ENCODE measurements at regions not wholly inside any gene's neighbourhood (a gene's known extent, or its start where the extent isn't known, plus 50 kb on each side); places are given as distances from the start of the nearest gene placed in this dataset.

DNA sequence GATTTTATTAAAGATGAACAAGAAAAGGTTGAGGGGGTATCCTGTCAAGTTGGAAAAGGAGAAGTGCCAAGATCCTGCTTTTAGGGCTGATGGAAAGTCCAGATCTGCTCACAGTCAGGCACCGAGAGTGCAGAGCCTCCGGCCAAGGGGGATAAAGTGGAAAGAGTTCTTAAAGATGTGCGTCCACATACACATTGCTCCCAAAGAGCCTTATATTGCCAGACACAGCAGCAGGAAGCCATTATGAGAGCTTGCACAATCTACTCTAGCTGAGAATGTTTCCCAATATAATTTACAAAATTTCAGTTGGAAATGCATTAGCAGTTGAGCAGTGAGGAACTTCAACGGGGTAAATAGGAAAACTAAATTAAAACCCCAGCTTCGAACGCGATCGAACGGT is 95.6 kb downstream of the SALL1 start:
- 65% methylated on average over 6 of the region's 9 CpGs for WGBS (ENCODE audit: insufficient coverage)
- Histone ChIP-seq H3K4me3 (ENCODE audit: low read length) (no peak overlapping the region), H3K9me3 (replicated peaks; ENCODE audit: control insufficient read depth, low read depth, low read length) (no peaks in the 10 kb centered on the region), H3K27me3 (ENCODE audit: control insufficient read depth, insufficient read depth, low read length) (peaks cover 2% of the 10 kb centered on the region), H3K36me3 (ENCODE audit: control insufficient read depth, insufficient read depth, low read length) (no peaks in the 10 kb centered on the region), H3K4me1 (ENCODE audit: control insufficient read depth, insufficient read depth, low read length) (no peaks in the 10 kb centered on the region), H3K27ac (ENCODE audit: low read length) (no peak overlapping the region)
- peak; percentile 86 for DNase-seq

DNA sequence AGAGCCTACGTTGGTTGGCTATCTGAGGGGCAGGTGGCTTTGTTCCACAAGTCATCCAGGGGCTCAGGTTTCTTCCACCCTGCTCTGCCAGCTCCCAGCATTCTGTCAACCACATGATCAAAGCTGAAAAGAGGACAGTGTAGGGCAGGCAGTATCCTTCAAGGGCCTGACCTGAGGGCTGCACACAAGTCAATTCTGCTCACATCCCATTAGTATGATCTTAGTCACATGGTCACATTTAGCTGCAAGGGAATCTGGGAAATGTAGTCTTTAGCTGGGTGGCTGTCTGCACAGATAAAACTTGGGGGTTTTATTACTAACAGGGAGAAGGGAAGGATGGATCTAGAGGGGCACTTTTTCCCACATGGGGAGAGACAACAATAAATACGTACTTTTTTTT is 97.3 kb downstream of the SALL1 start:
- Histone ChIP-seq H3K9me3 (replicated peaks; ENCODE audit: control insufficient read depth, low read depth, low read length) (no peaks in the 10 kb centered on the region), H3K27ac (ENCODE audit: low read length) (no peak overlapping the region), H3K27me3 (ENCODE audit: control insufficient read depth, insufficient read depth, low read length) (no peaks in the 10 kb centered on the region), H3K4me3 (ENCODE audit: low read length) (no peak overlapping the region), H3K36me3 (ENCODE audit: control insufficient read depth, insufficient read depth, low read length) (no peaks in the 10 kb centered on the region), H3K4me1 (ENCODE audit: control insufficient read depth, insufficient read depth, low read length) (no peaks in the 10 kb centered on the region)
- WGBS (ENCODE audit: insufficient coverage) = 88% methylated on average over 1 of the region's 2 CpGs
- DNase-seq = no peak

DNA sequence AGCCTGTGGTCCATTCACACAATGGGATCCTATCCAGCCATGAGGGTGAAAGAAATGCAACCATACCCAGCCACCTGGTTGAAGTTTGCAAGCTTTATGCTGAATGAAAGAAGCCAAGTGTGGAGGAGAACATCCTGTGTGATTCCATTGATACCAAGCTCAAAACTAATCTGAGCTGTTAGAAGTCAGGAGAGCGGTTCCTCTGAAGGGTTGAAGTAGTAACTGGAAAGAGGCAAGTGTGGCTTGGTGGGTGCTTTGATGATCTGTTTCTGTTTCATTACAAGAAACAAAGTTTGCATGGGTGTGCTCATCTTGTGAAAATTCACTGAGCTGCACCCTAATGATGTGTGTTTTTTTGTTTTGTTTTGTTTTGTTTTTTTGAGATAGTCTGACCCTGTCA is 99.4 kb downstream of the SALL1 start:
- Histone ChIP-seq H3K4me3 (ENCODE audit: low read length) (no peak overlapping the region), H3K9me3 (replicated peaks; ENCODE audit: control insufficient read depth, low read depth, low read length) (no peaks in the 10 kb centered on the region), H3K27ac (ENCODE audit: low read length) (no peak overlapping the region), H3K27me3 (ENCODE audit: control insufficient read depth, insufficient read depth, low read length) (no peaks in the 10 kb centered on the region), H3K4me1 (ENCODE audit: control insufficient read depth, insufficient read depth, low read length) (no peaks in the 10 kb centered on the region), H3K36me3 (ENCODE audit: control insufficient read depth, insufficient read depth, low read length) (no peaks in the 10 kb centered on the region)
- DNase-seq = no peak
- WGBS (ENCODE audit: insufficient coverage) = 78% methylated on average over 1 of the region's 1 CpG

DNA sequence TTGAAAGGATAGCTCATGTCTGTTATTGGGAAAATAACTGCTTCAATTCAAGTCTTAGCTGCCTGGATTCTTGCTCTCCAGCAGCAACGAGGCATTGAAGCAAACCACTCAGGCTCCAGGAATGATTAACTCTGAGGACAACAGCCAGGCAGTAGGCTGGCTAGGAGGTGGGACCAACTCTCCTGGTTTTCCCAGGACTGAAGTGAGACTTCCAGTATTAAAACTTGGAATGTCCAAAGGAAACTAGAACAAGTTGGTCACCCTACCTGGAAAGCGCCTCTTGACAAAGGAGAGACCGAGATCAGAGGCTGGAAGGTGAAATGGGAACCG is 100.7 kb downstream of the SALL1 start:
- no CpG with 5 or more reads among the region's 4 CpGs for WGBS (ENCODE audit: insufficient coverage)
- no peaks in the 10 kb centered on the region for H3K27me3 ChIP-seq (ENCODE audit: control insufficient read depth, insufficient read depth, low read length)
- H3K9me3 ChIP-seq (replicated peaks; ENCODE audit: control insufficient read depth, low read depth, low read length) = no peaks in the 10 kb centered on the region
- H3K4me1 ChIP-seq (ENCODE audit: control insufficient read depth, insufficient read depth, low read length) = no peaks in the 10 kb centered on the region
- DNase-seq = no peak
- H3K27ac ChIP-seq (ENCODE audit: low read length) = no peak overlapping the region
- no peak overlapping the region for H3K4me3 ChIP-seq (ENCODE audit: low read length)
- H3K36me3 ChIP-seq (ENCODE audit: control insufficient read depth, insufficient read depth, low read length) = no peaks in the 10 kb centered on the region

DNA sequence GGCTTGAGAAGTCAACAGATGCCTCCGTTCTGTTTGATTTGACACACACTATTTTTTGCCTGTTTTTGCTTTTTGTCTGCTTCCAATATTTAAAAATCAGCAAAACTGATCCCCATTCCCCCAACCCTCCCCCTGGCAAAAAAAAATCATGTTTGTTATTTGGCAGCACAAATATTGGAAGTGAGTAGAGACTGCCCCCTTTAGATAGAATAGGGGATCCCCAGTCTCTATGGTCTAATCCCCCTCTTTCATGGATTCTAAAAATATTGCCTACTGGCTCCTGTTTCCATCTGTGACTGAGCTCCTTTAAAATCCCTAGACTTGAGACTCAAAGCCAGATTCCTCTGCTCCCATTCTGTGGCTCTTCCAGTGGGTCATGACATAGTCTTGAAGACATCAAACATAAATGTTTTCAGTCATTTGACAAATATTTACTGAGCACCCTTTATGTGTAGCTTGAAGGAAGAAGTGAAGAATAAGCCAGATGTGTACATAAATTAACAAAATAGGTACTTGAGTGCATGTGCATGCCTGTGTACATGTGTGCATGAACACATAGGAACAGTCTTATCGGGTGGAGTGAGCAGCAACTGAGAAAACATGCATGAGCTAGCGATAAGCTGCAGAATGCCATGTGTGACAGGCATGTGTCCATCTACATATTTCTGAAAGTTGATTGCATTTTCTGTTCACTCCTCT is 101.2 kb downstream of the SALL1 start:
- Histone ChIP-seq H3K27me3 (ENCODE audit: control insufficient read depth, insufficient read depth, low read length) (no peaks in the 10 kb centered on the region), H3K9me3 (replicated peaks; ENCODE audit: control insufficient read depth, low read depth, low read length) (no peaks in the 10 kb centered on the region), H3K27ac (ENCODE audit: low read length) (no peak overlapping the region), H3K36me3 (ENCODE audit: control insufficient read depth, insufficient read depth, low read length) (no peaks in the 10 kb centered on the region), H3K4me1 (ENCODE audit: control insufficient read depth, insufficient read depth, low read length) (no peaks in the 10 kb centered on the region), H3K4me3 (ENCODE audit: low read length) (no peak overlapping the region)
- WGBS (ENCODE audit: insufficient coverage) = 79% methylated on average over 2 of the region's 3 CpGs
- DNase-seq = no peak

DNA sequence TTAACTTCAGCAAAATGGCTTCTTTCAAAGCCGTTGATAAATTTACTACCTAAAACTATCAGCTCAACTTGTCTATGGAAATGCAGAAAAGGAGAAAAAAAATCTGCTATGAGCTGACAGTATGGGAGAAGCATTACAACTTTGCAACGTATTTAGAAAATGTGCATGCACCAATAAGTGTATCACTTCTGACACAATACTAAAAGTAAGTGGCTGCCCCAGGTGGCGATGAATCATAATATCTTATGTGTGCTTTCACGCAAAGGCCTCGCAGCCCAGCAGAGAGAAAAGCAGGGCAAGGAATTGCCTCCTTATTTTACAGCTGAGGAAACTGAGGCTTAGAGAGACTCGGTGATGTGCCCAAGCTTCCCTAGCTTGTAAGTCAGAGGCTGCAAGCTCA is 101.8 kb downstream of the SALL1 start:
- Histone ChIP-seq H3K36me3 (ENCODE audit: control insufficient read depth, insufficient read depth, low read length) (no peaks in the 10 kb centered on the region), H3K4me1 (ENCODE audit: control insufficient read depth, insufficient read depth, low read length) (no peaks in the 10 kb centered on the region), H3K9me3 (replicated peaks; ENCODE audit: control insufficient read depth, low read depth, low read length) (no peaks in the 10 kb centered on the region), H3K27me3 (ENCODE audit: control insufficient read depth, insufficient read depth, low read length) (no peaks in the 10 kb centered on the region), H3K27ac (ENCODE audit: low read length) (no peak overlapping the region), H3K4me3 (ENCODE audit: low read length) (no peak overlapping the region)
- 66% methylated on average over 4 of the region's 6 CpGs for WGBS (ENCODE audit: insufficient coverage)
- DNase-seq = no peak

DNA sequence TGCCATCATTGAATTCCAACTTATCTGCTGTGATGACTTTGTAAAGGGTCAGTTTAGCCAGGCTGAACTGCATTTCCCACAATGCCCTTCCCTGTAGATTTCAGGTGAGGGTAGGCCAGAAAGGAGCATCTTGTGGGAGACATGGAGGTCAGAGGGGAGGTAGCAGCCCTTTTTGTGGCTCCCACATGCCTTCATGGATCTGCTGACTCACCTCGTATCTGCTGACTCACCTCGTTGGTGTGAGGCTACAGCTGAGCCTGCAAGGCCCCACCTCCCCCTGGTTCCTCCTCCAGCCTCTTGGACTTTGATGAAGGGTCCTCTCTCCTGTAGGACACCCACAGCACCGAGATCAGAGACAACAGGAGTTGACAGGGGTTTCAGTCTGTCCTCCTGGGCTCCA is 102.5 kb downstream of the SALL1 start:
- Histone ChIP-seq H3K27me3 (ENCODE audit: control insufficient read depth, insufficient read depth, low read length) (no peaks in the 10 kb centered on the region), H3K4me1 (ENCODE audit: control insufficient read depth, insufficient read depth, low read length) (no peaks in the 10 kb centered on the region), H3K4me3 (ENCODE audit: low read length) (no peak overlapping the region), H3K27ac (ENCODE audit: low read length) (no peak overlapping the region), H3K9me3 (replicated peaks; ENCODE audit: control insufficient read depth, low read depth, low read length) (no peaks in the 10 kb centered on the region), H3K36me3 (ENCODE audit: control insufficient read depth, insufficient read depth, low read length) (no peaks in the 10 kb centered on the region)
- DNase-seq = no peak
- 55% methylated on average over 3 of the region's 3 CpGs for whole genome bisulfite sequencing (ENCODE audit: insufficient coverage)

DNA sequence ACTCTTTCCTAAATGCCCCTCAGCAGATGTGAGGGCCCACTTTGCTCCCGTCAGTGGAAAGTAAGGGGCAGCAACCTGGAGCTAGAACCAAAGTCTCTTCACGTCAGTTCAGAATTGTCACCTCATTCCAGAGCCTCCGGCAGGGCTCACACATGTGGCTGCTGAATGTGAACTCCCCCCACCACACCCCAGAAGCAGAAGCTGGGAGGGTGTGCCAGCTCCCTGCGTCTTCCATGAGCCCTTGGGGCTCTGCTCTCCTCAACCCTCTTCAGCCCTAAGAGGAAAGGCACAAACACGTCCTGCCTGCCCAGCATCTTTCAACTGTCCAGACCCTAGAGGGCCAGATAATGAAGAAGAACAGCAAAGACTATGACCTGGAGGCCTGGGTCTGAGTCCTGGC is 105.3 kb downstream of the SALL1 start:
- Histone ChIP-seq H3K9me3 (replicated peaks; ENCODE audit: control insufficient read depth, low read depth, low read length) (no peaks in the 10 kb centered on the region), H3K36me3 (ENCODE audit: control insufficient read depth, insufficient read depth, low read length) (no peaks in the 10 kb centered on the region), H3K27ac (ENCODE audit: low read length) (no peak overlapping the region), H3K4me3 (ENCODE audit: low read length) (no peak overlapping the region), H3K27me3 (ENCODE audit: control insufficient read depth, insufficient read depth, low read length) (no peaks in the 10 kb centered on the region), H3K4me1 (ENCODE audit: control insufficient read depth, insufficient read depth, low read length) (no peaks in the 10 kb centered on the region)
- DNase-seq = no peak
- 38% methylated on average over 4 of the region's 5 CpGs for WGBS (ENCODE audit: insufficient coverage)

DNA sequence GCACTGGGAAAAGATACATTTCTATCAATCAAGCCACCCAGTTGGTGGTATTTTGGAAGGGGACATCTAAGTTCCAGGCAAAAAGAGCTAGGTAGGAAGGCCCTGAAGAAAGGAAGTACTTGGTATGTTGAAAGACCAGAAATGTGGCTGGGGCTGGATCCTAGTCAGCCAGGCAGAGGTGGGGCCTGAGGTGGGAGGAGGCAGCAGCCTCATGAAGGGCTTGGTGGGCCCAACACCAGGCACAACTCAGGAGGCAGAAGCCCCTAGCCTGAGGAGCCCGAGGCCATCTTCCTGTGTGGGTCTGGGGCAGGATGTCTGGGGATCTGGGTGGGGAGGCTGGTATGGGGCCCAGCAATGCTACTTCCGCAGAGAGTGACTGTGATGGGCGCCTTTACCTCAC is 105.9 kb downstream of the SALL1 start:
- 72% methylated on average over 2 of the region's 3 CpGs for WGBS (ENCODE audit: insufficient coverage)
- H3K27me3 ChIP-seq (ENCODE audit: control insufficient read depth, insufficient read depth, low read length) = no peaks in the 10 kb centered on the region
- no peak for DNase-seq
- no peaks in the 10 kb centered on the region for H3K9me3 ChIP-seq (replicated peaks; ENCODE audit: control insufficient read depth, low read depth, low read length)
- no peaks in the 10 kb centered on the region for H3K4me1 ChIP-seq (ENCODE audit: control insufficient read depth, insufficient read depth, low read length)
- H3K27ac ChIP-seq (ENCODE audit: low read length) = no peak overlapping the region
- H3K4me3 ChIP-seq (ENCODE audit: low read length) = no peak overlapping the region
- no peaks in the 10 kb centered on the region for H3K36me3 ChIP-seq (ENCODE audit: control insufficient read depth, insufficient read depth, low read length)

DNA sequence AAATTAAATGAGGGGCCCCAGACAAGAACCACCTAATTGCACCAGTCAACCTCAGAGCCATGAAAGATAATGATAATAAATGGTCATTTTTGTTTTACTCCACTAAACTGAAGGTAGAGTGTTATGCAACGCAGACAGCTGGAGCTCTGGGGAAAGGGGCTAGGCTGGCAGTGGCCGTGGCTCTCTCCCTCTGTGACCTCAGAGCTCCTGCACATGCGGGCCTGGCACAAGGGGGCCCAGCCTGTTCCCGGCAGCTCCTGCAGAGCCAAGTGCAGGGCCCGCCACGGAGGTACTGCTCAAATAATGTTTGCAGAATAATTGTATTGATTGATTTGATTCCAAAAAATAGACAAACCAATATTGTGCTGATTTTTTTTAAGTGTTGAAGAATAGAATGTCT is 109.5 kb downstream of the SALL1 start:
- no peak overlapping the region for H3K27ac ChIP-seq (ENCODE audit: low read length)

DNA sequence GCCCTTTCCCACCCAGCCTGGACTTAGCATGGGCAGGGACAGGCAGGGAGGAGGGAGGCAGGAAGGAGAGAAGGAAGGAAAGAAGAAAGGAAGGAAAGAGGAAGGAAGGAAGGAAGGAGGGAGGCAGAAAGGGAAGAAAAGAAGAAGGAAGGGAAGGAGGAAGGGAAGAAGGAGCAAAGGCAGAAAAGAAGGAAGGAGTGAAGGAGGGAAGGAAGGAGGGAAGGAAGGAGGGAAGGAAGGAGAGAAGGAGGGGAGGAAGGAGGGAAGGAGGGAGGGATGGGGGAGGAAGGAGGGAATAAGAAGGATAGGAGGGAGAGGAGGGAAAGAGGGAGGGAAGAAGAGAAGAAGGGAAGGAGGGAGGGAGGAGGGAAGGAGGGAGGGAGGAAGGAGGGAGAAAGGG is 110.4 kb downstream of the SALL1 start:
- no peaks in the 10 kb centered on the region for H3K36me3 ChIP-seq (ENCODE audit: control insufficient read depth, insufficient read depth, low read length)
- no peak overlapping the region for H3K27ac ChIP-seq (ENCODE audit: low read length)
- H3K4me1 ChIP-seq (ENCODE audit: control insufficient read depth, insufficient read depth, low read length) = no peaks in the 10 kb centered on the region
- H3K4me3 ChIP-seq (ENCODE audit: low read length) = no peak overlapping the region
- no peaks in the 10 kb centered on the region for H3K27me3 ChIP-seq (ENCODE audit: control insufficient read depth, insufficient read depth, low read length)
- no peak for DNase-seq
- H3K9me3 ChIP-seq (replicated peaks; ENCODE audit: control insufficient read depth, low read depth, low read length) = no peaks in the 10 kb centered on the region

More for the DNA sequence above, 109.5 kb downstream of the SALL1 start:
- H3K27me3 ChIP-seq (ENCODE audit: control insufficient read depth, insufficient read depth, low read length) = no peaks in the 10 kb centered on the region
- no peaks in the 10 kb centered on the region for H3K4me1 ChIP-seq (ENCODE audit: control insufficient read depth, insufficient read depth, low read length)
- no peaks in the 10 kb centered on the region for H3K9me3 ChIP-seq (replicated peaks; ENCODE audit: control insufficient read depth, low read depth, low read length)
- H3K36me3 ChIP-seq (ENCODE audit: control insufficient read depth, insufficient read depth, low read length) = no peaks in the 10 kb centered on the region
- 83% methylated on average over 1 of the region's 6 CpGs for WGBS (ENCODE audit: insufficient coverage)
- H3K4me3 ChIP-seq (ENCODE audit: low read length) = no peak overlapping the region
- no peak for DNase-seq
